CD4-positive, alpha-beta T cell treated with Interleukin-15 for 4 hours (primary cell): ENCODE measurements at regions not wholly inside any gene's neighbourhood (a gene's known extent, or its start where the extent isn't known, plus 50 kb on each side); places are given as distances from the start of the nearest gene placed in this dataset.

Experiments used
- DNase-seq: peaks from one replicate; pipeline ENCODE4 v3.0.0-alpha.2; 2020; ENCODE audit warnings: low spot score

DNA sequence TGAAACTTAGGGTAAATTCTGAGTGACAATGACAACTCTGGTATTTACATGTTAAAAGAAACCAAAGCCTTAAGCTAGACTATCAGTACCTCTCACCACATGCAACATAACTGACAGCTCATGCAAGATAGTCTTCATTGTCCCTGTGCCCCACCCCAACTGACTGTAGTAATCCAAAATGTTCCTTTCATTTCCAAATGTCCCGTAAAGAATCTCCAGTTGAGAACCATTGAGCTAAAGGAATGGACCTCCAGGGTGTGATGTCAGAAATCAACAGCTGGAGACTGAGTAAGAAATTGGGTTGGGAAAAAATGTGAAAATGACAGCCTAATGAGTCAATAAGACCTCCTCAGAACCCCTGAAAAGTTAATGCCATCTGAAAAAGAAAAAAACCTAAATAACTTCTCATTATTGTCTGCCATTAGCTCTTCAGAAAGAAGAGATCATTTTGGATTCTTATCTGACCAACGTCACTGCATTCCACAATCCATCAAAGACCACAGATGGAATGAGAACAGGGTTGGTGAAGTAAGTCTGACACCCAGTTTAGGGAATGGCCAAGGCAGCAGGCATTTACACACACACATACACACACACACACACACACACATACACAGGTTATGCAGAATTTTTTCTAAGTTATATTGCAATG is 51.7 kb upstream of the ACVR2A start:
- no peak for DNase-seq

DNA sequence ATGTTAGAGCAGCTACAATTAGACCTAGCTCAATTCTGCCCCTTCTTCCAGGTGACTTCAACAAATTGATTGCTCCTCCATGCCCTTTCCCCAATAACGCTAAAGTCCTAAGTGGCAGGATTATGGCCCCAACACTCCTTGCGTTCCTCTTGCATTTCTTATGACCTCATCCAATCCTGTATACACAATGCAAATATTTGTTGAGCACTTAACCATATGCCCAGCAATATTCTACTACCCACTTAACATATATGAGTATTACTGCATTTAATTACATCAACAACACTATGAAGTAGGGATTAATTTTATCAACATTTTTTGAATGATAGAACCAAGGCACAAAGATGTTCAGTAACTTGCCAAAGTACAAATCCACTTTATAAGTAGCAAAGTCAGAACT is 54.2 kb upstream of the ACVR2A start:
- no peak for DNase-seq

DNA sequence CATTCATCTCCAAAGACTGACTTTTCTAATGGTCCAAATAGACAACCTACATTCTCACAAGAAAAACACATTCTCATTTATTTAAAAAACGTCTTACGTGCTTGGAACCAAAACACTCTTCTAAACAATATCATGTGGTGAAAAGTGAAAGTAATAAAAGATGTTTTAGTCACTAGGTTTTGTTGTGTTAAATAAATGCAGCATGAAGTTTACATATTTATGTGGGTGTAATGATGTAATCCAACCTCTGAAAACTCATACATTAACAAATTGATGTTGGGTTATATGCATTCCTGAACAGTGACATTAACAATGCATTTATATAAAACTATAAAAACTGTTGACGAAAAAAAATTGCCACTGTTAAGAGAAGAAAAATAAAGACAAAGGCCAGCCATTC is 55.1 kb upstream of the ACVR2A start:
- no peak for DNase-seq

DNA sequence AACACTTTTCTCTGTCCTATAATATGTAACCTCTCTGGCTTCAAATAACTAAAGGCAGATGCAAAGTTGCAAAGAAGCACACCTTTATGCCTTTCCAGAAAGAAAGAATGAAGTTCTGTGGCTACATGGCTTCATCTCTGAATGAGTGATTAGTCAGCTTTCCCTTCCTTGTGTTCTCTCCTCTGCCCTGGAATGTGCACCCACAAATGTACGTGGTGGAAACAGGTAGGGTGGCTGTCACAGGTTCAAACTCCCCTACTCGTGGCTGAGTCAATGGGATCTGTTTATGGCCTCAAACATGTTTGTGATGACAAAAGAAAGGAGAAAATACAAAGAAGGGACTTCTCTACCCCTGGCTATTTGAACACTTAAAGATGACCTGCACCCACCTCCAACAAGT is 55.5 kb upstream of the ACVR2A start:
- DNase-seq = no peak

DNA sequence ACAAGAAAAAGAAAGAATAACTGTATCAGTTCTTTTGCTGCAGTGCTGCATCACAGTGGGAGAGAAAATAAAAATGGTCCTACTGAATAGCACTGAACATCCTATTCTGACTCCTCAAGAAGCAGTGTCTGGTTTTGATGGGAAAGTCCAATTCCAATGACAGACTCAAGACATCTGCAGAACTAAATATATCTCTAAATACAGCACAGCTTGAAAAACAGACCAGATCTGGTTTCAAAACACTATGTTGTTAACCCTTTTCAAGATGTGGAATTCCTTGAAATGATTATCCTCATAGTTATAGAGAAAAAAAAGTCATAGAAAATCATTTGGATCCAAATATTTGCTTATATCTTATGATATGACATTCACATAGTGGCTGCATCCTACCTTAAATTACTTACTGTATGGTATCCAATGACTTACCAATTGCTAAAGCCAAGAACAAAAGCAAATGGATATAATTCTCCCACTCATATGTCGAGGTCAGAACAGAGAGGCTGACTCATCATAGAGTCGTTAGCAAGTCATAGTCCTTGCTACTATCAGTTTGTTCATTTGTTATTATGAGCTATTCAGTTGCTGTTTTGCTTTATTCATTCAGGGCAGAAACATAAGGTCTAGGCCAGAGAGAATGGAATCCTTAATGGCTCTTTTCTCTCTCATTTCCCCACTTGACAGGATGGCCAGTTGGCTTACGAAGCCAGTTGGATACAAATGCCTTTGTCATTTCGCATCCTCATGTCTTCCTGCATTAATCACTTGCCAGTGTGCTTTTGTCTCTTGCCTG is 62.5 kb upstream of the ACVR2A start:
- DNase-seq = no peak

DNA sequence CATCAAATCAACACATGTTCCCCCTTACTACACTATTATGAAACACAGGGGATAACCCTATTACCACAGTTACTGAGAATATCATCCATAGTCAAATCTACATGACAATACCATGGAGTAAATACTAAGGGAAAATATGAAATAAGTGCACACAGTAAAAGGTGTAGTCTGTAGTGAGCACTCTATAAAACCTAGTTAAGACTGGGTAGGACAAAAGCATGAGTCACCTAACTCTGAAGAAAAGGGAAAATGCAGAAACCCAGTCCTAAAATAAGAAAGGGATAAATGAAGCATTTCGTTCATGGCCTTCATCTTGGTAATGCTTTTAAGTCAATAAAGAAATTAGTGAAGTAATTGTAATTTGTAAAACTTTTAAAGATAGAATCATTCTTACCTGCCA is 65.4 kb upstream of the ACVR2A start:
- no peak for DNase-seq

DNA sequence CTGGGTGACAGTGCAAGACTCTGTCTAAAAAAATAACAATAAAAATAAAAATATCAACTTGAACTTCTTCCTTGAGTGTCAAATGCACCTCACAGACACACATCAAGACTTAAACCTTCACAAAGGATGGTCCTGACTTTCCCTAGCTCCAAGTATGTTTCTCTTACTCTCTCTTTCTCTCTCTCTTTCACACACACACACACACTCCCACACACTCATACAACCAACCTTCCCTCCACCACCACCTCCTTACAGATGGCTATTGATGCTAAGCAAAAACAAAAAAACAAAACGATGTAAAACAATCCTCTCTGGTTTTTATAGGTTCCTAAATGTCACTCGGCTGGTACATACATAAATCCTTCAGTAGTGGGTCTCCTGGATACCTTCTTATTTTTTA is 67.4 kb upstream of the ACVR2A start:
- no peak for DNase-seq

DNA sequence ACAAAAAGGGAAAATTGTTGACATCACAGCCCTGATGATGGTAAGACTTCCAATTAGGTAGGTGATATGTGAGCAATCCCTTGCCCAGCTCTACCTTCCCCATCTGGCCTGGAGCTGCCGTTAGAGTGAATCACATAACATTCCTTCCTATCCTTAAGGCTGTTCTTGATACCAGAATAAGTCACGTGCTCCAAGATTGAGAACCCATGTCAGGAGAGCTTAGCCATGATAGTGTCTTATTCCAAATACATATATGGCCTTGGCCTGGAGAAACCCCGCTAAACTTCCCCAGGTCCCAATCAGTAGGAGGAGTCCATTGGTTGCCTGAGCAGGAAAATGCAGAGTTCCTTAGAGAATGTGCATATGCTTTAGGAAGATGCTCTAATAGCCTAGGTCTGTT is 70.0 kb upstream of the ACVR2A start:
- no peak for DNase-seq

DNA sequence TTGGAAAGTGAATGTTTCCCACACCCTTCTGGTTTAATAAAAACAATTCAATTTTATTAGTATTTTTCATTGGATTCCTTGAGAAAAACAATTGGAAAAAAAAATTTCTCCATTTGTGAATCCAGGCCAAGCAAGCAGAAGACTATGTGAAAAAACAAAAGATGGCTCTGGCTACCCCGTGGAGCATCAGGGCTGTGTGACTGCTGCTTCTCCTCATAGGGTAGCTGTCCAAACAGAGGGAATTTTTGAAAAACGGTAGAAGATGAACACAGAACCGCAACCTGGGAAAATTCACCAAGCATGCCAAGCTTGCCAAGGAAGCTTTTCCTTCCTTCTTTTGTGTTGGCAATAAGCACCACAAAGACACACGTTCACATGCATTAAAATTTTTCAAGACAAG is 71.3 kb upstream of the ACVR2A start:
- no peak for DNase-seq

DNA sequence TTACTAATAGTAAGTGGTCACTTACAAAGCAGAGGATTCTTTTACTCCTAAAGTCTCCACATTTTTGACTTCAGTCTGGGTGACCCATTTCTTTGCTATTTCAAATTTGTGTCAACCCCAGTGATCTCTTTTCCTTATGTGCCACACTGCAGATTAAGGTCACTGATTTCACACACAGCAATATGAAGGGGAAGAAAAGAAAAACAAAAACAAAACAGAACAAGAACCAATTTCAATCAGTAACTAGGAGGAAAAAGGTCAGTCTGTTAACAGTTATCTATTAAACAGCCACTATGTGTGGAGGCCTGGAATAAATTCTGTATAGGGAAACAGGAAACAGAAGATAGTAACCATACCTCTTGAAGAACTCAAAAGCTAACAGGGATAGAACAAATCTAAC is 72.0 kb upstream of the ACVR2A start:
- no peak for DNase-seq

DNA sequence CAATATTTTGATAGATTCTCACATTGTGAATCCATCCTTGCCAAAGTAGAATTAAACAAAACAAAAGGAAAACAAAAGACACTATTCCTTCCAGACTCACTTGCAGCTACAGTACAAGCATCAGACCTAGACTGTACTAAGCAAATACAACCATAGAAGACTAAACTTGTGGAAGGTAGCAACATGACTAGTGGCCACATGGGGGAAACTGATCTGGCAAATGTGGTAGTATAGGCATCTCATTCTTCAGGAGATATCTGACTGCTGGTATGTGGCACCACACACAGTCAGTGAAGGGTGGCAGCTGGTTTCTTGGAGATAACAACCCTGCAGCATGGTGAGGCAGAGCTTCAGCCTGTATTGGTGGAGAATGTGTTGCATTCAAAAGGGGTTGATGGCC is 81.0 kb upstream of the ACVR2A start:
- no peak for DNase-seq

DNA sequence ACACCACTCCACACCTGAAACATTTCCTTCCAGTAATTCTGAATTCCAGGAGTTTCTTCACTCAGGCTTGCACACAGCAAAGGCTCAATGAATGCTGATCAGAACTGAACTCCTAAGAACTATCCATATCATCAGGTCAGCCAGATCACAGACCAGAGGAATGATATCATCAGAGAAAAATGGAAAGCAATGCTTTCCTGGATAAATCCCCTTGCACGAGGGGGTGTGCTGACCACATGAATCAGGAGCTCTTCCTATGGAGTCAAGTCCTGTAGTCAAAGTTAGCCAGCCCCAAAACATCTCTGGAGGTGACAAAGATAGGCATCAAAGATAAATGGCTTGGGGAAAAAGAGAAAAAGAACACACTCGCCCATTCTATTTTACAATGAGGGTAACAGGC is 83.8 kb upstream of the ACVR2A start:
- no peak for DNase-seq

DNA sequence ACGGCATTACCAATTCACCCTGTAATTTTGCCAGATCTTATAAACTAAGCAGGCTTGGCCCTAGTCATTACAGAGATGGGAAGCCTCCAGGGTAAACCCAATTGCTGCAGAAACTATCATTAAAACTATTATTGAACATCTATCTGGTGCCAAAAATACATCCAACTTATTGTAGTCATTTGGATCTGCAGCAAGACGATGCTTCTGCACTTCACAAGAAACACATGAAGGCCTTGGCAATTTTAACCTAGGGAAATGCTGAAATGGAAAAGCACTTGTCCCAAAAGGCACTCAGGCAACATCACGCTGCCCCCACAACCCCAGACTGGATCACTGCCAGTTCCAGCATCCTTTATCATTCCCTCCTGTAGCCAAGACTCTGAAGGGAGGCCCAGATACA is 85.3 kb upstream of the ACVR2A start:
- DNase-seq = no peak

DNA sequence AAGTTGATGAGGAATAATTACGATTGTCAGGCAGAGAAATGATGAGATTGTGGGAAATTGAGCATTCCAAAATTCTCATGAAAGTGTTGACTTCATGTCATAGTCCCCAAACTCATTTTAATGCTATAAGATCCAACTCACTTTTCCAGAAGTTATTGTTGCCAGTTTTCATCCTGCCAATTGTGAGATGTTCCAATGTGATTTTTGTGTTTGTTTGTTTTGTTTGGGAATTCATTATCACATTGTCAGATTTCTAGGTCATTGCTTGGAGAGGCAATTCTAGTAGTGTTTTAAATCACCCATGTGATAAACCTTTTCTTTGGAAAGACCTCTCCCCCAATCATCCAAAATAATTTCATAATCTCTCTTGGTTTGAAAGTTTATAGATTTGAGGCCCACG is 86.0 kb upstream of the ACVR2A start:
- no peak for DNase-seq

DNA sequence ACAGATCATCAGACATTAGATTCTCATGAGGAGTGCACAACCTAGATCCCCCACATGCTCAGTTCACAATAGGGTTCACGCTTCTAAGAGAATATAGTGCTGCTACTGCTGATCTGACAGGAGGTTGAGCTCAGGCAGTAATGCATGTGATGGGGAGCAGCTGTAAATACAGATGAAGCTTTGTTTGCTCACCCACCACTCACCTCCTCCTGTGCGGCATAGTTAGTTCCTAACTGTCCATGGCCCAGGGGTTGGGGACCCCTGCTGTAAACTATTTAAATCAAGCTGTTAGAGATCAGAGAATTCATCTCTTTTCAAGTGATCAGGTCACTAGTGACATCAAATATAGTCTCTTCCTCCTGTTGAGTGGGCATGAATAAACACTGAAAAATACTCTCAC is 88.8 kb upstream of the ACVR2A start:
- no peak for DNase-seq

DNA sequence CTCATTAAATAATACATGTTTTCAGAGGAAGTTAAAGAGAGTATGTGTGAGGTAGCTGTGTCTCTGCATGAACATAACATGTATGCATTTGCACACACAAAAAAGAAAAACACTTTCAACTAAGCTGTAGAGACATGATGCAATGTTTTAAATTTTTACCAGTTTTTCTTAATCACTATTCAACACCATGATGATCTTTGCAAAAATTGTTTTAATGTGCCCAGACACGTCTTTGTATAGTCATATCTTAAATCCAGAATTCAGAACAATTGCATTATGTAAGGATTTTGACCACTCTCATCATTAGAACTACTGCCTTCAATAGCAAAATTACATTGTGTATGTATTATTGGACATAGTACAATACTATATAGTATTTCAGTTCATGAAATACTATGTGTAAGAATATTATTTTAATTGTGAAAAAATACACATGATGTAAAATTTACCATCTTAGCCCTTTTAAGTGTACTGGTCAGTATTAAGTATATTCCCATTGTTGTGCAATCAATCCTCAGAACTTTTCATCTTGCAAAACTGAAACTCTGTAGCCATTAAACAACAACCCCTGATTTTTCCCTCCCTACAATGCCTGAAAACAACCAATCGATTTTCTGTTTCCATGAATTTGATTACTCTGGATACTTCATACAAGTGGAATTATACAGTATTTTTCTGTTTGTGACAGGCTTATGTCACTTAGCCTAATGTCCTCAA is 104.5 kb upstream of the ACVR2A start:
- no peak for DNase-seq

DNA sequence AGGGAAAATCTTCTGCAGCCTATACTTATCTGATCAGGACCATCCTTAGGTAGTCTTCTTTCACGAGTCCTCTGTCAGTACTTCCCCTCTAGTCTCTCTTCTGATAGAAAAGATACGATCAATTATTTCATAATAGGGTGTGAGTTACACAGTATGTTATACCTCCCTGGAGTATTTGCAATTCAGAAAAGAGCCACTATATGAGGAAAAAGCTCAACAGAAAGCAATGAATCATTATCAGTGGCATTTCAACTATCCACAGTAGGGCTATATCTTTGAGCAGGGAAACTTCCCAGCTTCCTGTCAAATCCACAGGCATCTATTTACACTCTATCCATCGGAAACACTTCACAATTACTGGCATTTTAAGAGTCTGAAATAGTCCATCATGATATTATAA is 105.3 kb upstream of the ACVR2A start:
- DNase-seq = no peak

DNA sequence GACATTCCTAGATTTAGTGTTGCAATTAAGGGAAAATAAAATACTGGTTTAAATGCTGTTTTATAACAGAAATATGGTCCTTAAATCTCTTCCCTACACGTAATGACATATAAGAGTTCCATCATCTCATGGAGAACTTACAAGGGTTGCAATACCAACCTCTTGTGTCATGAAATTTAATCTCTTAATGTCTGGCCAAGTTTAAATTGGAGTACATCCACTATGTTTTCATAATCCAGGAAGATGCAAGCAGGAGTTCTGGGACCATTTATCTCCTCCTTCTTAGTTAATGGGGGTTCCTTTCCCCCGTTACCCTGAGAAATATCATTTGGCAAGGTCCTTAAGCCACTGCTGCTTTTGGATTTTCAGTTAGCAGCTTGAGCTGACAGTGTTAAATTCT is 126.0 kb upstream of the ACVR2A start:
- no peak for DNase-seq

DNA sequence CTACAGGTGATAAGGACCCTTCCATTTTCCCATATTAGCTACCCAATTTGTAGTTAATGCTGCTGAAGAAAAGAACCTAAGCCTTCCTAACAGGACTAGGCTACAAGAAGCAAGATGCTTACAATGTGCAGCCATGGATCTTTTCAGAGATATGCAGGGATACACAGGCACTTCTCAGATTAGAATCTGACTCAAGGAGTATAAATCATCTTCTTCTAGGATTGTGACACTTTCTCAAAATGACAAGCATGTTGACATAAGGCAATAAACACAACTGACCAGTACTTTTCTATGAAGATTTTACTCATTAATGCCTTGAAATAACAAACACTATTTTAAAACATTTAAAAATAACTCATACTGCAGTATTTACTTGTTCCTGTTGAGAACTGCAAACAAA is 127.9 kb upstream of the ACVR2A start:
- no peak for DNase-seq

DNA sequence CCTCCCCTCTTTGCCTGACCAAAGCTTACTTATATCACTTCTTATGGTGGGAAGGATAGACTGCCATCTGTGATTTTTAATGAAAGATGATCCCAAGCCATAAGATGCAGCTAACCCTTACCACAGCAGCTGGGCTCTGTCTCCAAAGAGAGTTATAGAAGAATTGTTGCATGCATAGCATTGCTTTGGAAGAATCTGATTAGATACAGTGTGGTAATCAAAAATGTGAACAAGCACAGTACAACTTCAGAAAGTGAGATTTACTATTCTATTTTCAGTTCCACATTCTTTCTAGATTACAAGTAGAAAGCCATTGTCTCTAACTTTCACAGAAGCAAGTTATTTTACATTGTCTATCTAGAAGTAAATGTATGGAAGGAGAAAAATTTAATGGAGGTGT is 129.0 kb upstream of the ACVR2A start:
- DNase-seq = no peak

DNA sequence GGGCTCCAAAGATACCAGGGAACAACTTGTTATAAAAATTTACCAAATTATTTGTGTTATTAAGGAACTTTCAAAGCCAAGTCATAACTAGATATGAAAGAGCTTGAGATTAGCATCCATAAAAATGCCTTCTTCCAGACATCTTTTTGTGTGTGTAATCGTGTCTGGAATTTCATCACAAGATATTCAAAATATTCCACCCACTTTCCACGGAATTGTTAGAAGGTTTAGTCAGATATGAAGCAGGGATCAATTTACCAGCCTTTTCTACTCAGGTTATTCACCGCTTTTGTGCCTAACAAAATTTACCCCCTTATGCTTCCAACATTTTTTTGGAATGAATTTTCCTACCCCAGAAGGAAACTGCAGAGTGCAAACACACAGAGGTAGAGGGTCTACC is 130.2 kb upstream of the ACVR2A start:
- DNase-seq = no peak

DNA sequence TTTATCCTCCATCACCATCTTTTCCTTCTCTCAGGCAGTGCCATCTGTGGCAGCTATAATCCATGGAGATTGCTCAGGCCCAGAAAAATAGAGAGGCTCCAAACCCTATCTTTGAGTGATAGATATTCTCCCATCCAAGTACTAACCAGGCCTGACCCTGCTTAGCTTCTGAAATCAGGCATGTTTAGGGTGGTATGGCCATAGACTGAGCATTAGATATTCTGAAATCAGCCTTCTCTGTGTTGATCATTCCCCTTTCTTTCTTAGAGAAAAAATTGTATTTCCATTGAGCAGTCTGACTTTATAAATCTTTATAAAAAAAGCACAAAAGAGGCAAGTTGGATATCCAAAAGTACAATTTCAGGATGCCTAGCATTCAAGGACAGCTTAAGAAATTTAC is 131.5 kb upstream of the ACVR2A start:
- DNase-seq = no peak

DNA sequence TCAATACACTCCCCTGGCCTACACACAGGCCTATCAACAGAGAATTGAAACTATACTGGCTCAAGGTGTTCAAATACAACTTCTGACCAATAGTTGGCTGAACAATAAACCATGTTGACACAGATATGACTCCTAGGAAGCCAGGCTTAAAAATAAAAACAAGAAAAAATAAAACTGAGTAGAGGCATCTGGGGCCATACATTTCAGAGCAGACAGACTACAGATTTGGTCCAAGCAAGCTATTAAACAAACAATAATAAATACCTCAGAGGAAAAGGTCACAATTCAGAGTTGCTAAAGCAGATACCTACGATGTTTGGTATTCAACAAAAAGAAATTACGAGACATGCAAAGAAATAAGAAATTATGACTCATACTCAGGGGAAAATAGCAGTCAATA is 132.8 kb upstream of the ACVR2A start:
- no peak for DNase-seq

DNA sequence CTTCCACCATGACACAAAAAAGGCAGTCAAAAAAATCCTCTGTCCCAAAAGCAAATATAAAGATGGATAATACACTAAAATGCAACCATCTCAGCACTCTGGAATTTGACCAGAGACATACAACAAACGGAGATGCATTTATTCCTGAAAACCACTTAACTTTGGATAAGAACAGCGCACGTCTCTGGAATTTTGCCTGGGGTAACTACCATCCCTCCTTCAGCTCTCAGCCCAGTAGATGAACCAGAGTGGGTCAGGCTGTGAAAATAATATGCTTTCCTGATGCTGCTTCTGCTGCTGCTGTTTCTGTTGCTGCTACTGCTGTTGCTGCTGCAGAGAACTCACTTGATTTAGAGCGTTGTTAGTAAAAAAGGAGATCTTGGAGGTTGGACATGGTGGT is 133.8 kb upstream of the ACVR2A start:
- DNase-seq = no peak
